Breast epithelium (tissue), 4 donors: ENCODE measurements at regions not wholly inside any gene's neighbourhood (a gene's known extent, or its start where the extent isn't known, plus 50 kb on each side); places are given as distances from the start of the nearest gene placed in this dataset.

ENCODE experiments used
- DNase-seq, 2 donors: peaks; one replicate each; pipeline ENCODE4 v3.0.0-alpha.2; 2019; ENCODE audit warnings: low spot score in 2 of 2
- H3K27ac ChIP-seq, 2 donors: fragments of 200-600 bp; sonication (generic) in 1 of 2; one replicate each; pipeline ENCODE4 v1.5.1; 2016 to 2019; ENCODE audit warnings: mild to moderate bottlenecking in 1 of 2
- H3K27me3 ChIP-seq, 2 donors: fragments of 200-600 bp; sonication (generic) in 1 of 2; one replicate each; pipeline versions ENCODE4 v1.5.1 to v1.6.0; 2017 to 2019; ENCODE audit warnings: control low read depth in 1 of 2, mild to moderate bottlenecking in 1 of 2
- H3K36me3 ChIP-seq: fragments of 200-600 bp; one replicate; pipeline ENCODE4 v1.5.1; 2019
- H3K4me1 ChIP-seq, 2 donors: fragments of 200-600 bp; sonication (generic); one replicate each; pipeline ENCODE4 v1.5.1; 2016 to 2019; ENCODE audit warnings: control low read depth in 1 of 2
- H3K4me3 ChIP-seq, 3 donors: fragments of 200-600 bp; sonication (generic); 1 replicate in 2 of 3; 2 replicates in 1 of 3; pipeline ENCODE4 v1.5.1; 2016 to 2019; ENCODE audit warnings: mild to moderate bottlenecking in 3 of 3, moderate library complexity in 2 of 3
- H3K9me3 ChIP-seq, 2 donors: fragments of 200-600 bp; sonication (generic) in 1 of 2; one replicate each; pipeline ENCODE4 v1.5.1; 2016 to 2019; ENCODE audit warnings: control low read depth in 1 of 2
- CTCF ChIP-seq, 3 donors: fragments of 450-650 bp; IDR thresholded peaks; one replicate each; pipeline ENCODE4 v1.5.1; 2016 to 2017; ENCODE audit warnings: antibody characterized with exemption in 3 of 3, mild to moderate bottlenecking in 3 of 3, moderate library complexity in 3 of 3
- POLR2A ChIP-seq: fragments of 450-650 bp; IDR thresholded peaks from one replicate; pipeline ENCODE4 v1.6.1; 2016; ENCODE audit warnings: antibody characterized with exemption, mild to moderate bottlenecking, moderate library complexity
- POLR2AphosphoS5 ChIP-seq, 3 donors: sonication (generic); formaldehyde crosslinking; IDR thresholded peaks; one replicate each; pipeline ENCODE4 v1.6.1; 2017; ENCODE audit warnings: antibody characterized with exemption in 3 of 3
- intact Hi-C: fragments of 100-400 bp; cut with DNase I; formaldehyde crosslinking; loops from one replicate; pipeline ENCODE4 v1.15.1; 2023; ENCODE audit warnings: low total_unique reads

- no peaks in the 10 kb centered on the region for H3K27me3 ChIP-seq
- H3K36me3 ChIP-seq, result no peaks in the 10 kb centered on the region
- H3K4me3 ChIP-seq, result no peak overlapping the region
- DNase-seq, result no peak
- no peaks in the 10 kb centered on the region for H3K9me3 ChIP-seq
- no peak overlapping the region for H3K27ac ChIP-seq
- H3K4me1 ChIP-seq, result no peaks in the 10 kb centered on the region
- TF ChIP-seq POLR2A (no peak), CTCF (IDR thresholded peaks at IDR 0.05) (no peak), POLR2AphosphoS5 (IDR thresholded peaks at IDR 0.05) (no peak)
- intact Hi-C loops, result no loop called here
Observed at GRCh38 chr15:39078026-39078425, 502.9 kb upstream of the THBS1 start.

- Histone ChIP-seq H3K27me3 (no peaks in the 10 kb centered on the region), H3K36me3 (no peaks in the 10 kb centered on the region), H3K27ac (no peak overlapping the region), H3K4me3 (no peak overlapping the region), H3K4me1 (no peaks in the 10 kb centered on the region), H3K9me3 (no peaks in the 10 kb centered on the region)
- DNase-seq, result no peak
- intact Hi-C loops, result no loop called here
- TF ChIP-seq CTCF (IDR thresholded peaks at IDR 0.05) (no peak), POLR2A (no peak), POLR2AphosphoS5 (IDR thresholded peaks at IDR 0.05) (no peak)
Observed at GRCh38 chr15:39079296-39079847, 501.5 kb upstream of the THBS1 start.

DNA sequence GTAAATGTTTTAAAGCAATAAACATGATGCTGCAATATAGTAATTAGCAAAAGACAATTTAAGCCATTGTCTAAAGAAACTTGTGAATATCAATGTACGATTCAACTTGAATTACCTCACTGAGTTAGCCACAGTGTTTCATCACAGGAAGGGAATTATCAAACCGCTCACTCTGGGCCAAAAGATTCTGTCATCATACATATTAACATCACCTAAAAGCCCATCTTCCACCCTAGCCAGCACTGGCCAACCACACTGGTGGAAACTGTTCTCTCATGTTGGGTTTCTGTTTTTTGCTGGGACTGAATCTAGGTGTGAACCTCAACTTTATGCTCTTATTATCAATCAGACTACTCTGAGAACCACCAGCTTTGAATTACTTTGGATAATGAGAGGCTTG is 497.7 kb upstream of the THBS1 start:
- Histone ChIP-seq H3K9me3 (no peaks in the 10 kb centered on the region), H3K27ac (no peak overlapping the region), H3K36me3 (no peaks in the 10 kb centered on the region), H3K27me3 (no peaks in the 10 kb centered on the region), H3K4me1 (no peaks in the 10 kb centered on the region), H3K4me3 (no peak overlapping the region)
- intact Hi-C loops, result no loop called here
- DNase-seq, result no peak
- TF ChIP-seq POLR2A, result no peak
- no peak for TF ChIP-seq POLR2AphosphoS5 (IDR thresholded peaks at IDR 0.05)
- no peak for TF ChIP-seq CTCF (IDR thresholded peaks at IDR 0.05)

GRCh38 chr15:39084674-39085530 is 496.0 kb upstream of the THBS1 start:
- intact Hi-C loops, result no loop called here
- no peaks in the 10 kb centered on the region for H3K36me3 ChIP-seq
- no peaks in the 10 kb centered on the region for H3K27me3 ChIP-seq
- no peaks in the 10 kb centered on the region for H3K9me3 ChIP-seq
- DNase-seq, result no peak
- peak overlapping the region in 1 of 2 donors; percentile 33 for H3K27ac ChIP-seq
- H3K4me3 ChIP-seq, result no peak overlapping the region
- TF ChIP-seq POLR2A (no peak), CTCF (IDR thresholded peaks at IDR 0.05) (no peak), POLR2AphosphoS5 (IDR thresholded peaks at IDR 0.05) (no peak)
- no peaks in the 10 kb centered on the region for H3K4me1 ChIP-seq

DNA sequence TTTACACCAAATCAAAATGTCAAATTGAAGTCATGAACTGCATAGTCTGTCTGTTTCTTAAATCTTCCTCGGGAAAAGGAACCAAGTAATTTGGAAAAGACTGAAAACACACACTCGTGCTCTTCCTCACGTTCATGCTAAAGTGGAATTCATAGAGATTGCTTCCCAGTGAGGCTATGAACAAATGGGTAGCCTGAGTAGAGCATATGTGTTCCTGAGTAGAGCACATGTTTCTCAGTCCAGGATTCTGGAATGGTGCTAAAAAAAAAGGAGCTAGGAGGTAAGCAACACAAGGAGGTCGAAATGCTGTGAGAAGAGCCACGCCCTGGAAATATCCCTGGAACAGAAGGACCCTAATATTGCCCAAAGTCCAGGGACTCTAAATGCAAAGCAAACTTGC is 494.2 kb upstream of the THBS1 start:
- H3K9me3 ChIP-seq, result no peaks in the 10 kb centered on the region
- TF ChIP-seq POLR2A, result no peak
- TF ChIP-seq CTCF (IDR thresholded peaks at IDR 0.05), result no peak
- no peak for TF ChIP-seq POLR2AphosphoS5 (IDR thresholded peaks at IDR 0.05)
- H3K27me3 ChIP-seq, result no peaks in the 10 kb centered on the region
- no peaks in the 10 kb centered on the region for H3K4me1 ChIP-seq
- H3K36me3 ChIP-seq, result no peaks in the 10 kb centered on the region
- no peak for DNase-seq
- intact Hi-C loops, result no loop called here
- H3K27ac ChIP-seq, result no peak overlapping the region
- no peak overlapping the region for H3K4me3 ChIP-seq
